ENCODE measurements at regions not wholly inside any gene's neighbourhood (a gene's known extent, or its start where the extent isn't known, plus 50 kb on each side); places are given as distances from the start of the nearest gene placed in this dataset.

DNA sequence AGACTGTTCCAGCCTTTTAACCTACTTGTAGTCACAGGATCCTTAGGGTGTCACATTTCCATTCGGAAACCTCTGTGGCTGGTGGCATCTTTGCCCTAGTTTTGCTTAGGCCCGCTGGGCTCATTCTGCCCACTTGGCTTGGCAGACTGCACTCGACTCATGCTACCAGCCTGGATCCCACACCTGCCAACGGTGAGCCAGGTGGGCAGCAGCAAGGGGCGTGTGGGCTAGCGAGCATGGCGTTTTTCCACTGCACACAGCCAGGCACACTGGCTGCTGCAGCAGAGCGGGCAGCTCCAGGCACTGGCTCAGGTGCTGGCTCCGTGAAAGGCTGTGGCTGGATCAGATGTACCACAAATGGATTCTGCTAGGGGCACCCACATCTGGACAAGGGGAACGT, 838.2 kb downstream of the SLITRK6 start:
- ATAC-seq (no peak), DNase-seq (ENCODE audit: low spot score in 2 of 2) (no peak)
- H3K4me3 Mint-ChIP-seq: no peak overlapping the region
- H3K9me3 Mint-ChIP-seq: peaks cover 4% of the 10 kb centered on the region
- H3K27ac Mint-ChIP-seq: no peak overlapping the region
- no peaks in the 10 kb centered on the region for H3K36me3 Mint-ChIP-seq
- H3K4me1 Mint-ChIP-seq: no peaks in the 10 kb centered on the region

DNA sequence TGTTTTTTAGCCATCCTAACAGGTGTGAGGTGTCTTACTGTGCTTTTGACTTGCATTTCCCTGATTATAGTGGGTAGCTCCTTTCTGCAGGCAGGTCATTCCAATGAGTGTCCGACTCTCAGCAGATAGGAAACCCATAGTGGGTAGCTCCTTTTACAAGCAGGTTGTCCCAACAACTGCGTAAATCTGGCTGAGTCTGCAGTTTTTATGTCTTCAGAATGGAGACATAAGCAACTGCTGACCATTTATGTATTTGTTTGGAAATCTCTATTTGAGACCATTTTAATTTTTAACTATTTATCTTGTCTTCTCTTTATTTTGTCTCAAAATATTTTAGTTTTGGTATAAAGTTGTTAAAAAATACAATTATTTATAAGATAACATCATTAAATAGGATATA, 839.4 kb downstream of the SLITRK6 start:
- Mint-ChIP-seq H3K36me3 (no peaks in the 10 kb centered on the region), H3K27ac (no peak overlapping the region), H3K9me3 (peaks cover 4% of the 10 kb centered on the region), H3K4me1 (no peaks in the 10 kb centered on the region), H3K4me3 (no peak overlapping the region)
- DNase-seq (ENCODE audit: low spot score in 2 of 2): no peak
- no peak for ATAC-seq

DNA sequence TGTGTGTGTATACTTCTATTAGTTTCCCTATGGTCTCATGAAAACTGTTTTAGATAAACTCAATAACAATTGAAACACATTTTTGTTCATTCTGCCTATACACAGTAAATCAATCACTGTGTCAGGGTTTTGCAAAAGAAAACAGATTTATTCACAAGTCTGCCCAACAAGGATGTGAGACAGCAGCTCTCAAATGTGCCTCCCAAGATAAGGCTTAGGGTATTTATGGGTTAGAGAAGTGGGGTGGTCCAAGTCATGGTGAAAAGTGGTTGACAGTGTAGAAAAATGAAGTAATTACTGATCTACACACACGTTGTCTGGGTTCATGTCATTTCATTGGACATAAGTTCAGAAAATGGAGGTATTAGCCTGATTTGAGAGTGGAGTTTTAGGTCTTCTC, 844.6 kb downstream of the SLITRK6 start:
- no peak for DNase-seq (ENCODE audit: low spot score in 2 of 2)
- H3K36me3 Mint-ChIP-seq: no peaks in the 10 kb centered on the region
- no peak overlapping the region for H3K27ac Mint-ChIP-seq
- H3K4me3 Mint-ChIP-seq: no peak overlapping the region
- no peak for ATAC-seq
- H3K4me1 Mint-ChIP-seq: no peaks in the 10 kb centered on the region
- H3K9me3 Mint-ChIP-seq: peaks cover 3% of the 10 kb centered on the region

DNA sequence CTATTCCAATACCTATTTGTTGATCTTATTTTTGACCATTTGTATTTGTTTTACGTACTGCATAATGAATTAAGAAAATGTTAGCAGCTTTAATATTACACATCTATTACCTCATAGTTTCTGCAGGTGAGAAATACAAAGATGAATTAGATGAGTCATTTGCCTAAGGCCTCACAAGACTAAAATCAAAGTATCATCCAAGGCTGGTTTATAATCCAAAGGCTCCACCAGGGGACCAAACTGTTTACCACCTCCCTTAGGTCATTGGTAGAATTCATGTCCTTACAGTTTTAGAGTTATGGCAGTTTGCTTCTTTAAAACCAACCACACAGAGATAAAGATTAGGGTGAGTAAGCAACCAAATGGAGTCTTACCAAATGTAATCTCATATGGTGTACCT, 848.1 kb downstream of the SLITRK6 start:
- H3K4me1 Mint-ChIP-seq: no peaks in the 10 kb centered on the region
- H3K27ac Mint-ChIP-seq: no peak overlapping the region
- ATAC-seq (no peak), DNase-seq (ENCODE audit: low spot score in 2 of 2) (no peak)
- H3K4me3 Mint-ChIP-seq: no peak overlapping the region
- H3K36me3 Mint-ChIP-seq: no peaks in the 10 kb centered on the region
- H3K9me3 Mint-ChIP-seq: peaks cover 11% of the 10 kb centered on the region

DNA sequence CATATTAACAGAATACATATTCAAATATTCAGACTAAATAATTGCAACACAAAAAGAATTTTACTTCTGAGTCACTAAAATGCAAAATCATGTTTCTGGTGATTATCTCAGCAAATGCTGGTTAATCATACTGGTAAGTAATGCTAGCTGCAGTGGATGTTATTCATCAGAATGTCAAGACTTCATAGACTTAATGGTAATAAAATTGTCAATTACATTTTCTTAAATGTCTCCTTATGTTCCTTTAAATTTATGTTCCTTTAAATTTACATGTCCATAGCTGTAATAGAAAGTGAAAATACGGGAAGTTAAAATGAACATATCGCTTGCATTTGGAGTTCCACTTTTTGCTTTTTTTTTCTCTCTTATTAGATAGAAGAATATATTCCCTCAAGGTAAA, 853.0 kb downstream of the SLITRK6 start:
- Mint-ChIP-seq H3K4me3 (no peak overlapping the region), H3K36me3 (no peaks in the 10 kb centered on the region), H3K27ac (no peak overlapping the region), H3K9me3 (peaks cover 11% of the 10 kb centered on the region), H3K4me1 (no peaks in the 10 kb centered on the region)
- ATAC-seq (no peak), DNase-seq (ENCODE audit: low spot score in 2 of 2) (no peak)

DNA sequence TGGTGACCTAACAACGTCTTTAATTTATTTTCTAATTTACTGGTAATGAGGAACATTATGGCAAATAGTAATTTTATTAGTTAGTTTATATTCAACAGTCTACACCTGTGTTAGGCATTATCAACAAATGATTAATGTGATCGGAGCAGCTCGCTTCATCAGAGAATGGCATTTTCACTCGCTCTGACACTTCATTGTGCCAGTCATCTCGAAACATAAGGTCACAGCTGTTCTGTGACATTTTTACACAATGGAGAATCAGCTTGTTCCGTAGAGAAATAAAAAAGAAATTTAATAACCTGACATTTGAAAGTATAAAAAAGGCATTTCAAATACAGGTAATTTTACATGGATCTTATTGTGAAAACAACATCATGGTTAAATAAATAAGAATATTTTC, 858.4 kb downstream of the SLITRK6 start:
- no peak overlapping the region for H3K27ac Mint-ChIP-seq
- no peaks in the 10 kb centered on the region for H3K9me3 Mint-ChIP-seq
- no peaks in the 10 kb centered on the region for H3K4me1 Mint-ChIP-seq
- no peaks in the 10 kb centered on the region for H3K36me3 Mint-ChIP-seq
- no peak overlapping the region for H3K4me3 Mint-ChIP-seq
- no peak for ATAC-seq
- DNase-seq (ENCODE audit: low spot score in 2 of 2): no peak

DNA sequence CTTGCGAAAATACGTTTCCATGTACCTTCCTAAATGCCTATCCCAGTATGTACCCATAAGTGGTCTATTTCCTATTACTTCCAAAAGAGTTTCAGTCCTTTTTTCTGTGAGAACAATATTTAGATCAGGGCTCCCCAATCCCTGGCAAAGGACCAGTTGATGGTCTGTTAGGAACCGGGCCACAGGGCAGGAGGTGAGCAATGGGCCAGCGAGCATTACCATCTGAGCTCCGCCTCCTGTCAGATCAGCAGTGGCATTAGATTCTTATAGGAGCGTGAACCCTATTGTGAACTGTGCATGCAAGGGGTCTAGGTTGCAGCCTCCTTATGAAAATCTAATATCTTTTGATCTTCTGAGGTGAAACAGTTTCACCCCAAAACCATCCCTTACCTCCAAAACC, 859.1 kb downstream of the SLITRK6 start:
- H3K4me3 Mint-ChIP-seq: no peak overlapping the region
- H3K36me3 Mint-ChIP-seq: no peaks in the 10 kb centered on the region
- H3K4me1 Mint-ChIP-seq: no peaks in the 10 kb centered on the region
- no peaks in the 10 kb centered on the region for H3K9me3 Mint-ChIP-seq
- ATAC-seq: no peak
- DNase-seq (ENCODE audit: low spot score in 2 of 2): no peak
- H3K27ac Mint-ChIP-seq: no peak overlapping the region

- no peak overlapping the region for H3K4me3 Mint-ChIP-seq
- DNase-seq (ENCODE audit: low spot score in 2 of 2): no peak
Measured at GRCh38 chr13:84934911-84935310, 864.3 kb downstream of the SLITRK6 start.

DNA sequence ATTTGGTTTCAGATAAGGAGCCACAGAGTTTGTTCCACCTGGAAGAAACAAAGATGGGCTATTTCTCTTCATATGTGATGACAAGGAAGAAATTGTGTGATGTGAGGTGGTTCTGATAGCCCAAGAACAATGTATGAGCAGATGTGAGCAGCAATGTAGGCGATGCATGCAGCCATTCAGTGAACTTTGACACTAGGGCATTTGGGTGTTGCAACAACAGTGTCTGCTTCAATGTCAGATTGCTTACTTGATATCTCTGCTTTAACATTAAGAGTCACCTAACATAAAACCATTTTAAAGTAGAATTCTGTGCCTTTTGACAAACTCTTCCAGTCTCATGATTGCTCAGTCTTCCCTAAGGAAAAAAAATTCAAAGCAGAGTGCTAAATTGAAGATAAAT, 865.4 kb downstream of the SLITRK6 start:
- Mint-ChIP-seq H3K9me3 (no peaks in the 10 kb centered on the region), H3K4me3 (no peak overlapping the region), H3K4me1 (no peaks in the 10 kb centered on the region), H3K36me3 (no peaks in the 10 kb centered on the region), H3K27ac (no peak overlapping the region)
- no peak for ATAC-seq
- DNase-seq (ENCODE audit: low spot score in 2 of 2): no peak

More at GRCh38 chr13:84934911-84935310, 864.3 kb downstream of the SLITRK6 start:
- Mint-ChIP-seq H3K27ac (no peak overlapping the region), H3K36me3 (no peaks in the 10 kb centered on the region), H3K9me3 (no peaks in the 10 kb centered on the region), H3K4me1 (no peaks in the 10 kb centered on the region)
- ATAC-seq: no peak

- Mint-ChIP-seq H3K4me3 (no peak overlapping the region), H3K27ac (no peak overlapping the region), H3K9me3 (no peaks in the 10 kb centered on the region), H3K36me3 (no peaks in the 10 kb centered on the region), H3K4me1 (no peaks in the 10 kb centered on the region)
- DNase-seq (ENCODE audit: low spot score in 2 of 2) (no peak), ATAC-seq (no peak)
Measured at GRCh38 chr13:84931264-84931663, 868.0 kb downstream of the SLITRK6 start.

DNA sequence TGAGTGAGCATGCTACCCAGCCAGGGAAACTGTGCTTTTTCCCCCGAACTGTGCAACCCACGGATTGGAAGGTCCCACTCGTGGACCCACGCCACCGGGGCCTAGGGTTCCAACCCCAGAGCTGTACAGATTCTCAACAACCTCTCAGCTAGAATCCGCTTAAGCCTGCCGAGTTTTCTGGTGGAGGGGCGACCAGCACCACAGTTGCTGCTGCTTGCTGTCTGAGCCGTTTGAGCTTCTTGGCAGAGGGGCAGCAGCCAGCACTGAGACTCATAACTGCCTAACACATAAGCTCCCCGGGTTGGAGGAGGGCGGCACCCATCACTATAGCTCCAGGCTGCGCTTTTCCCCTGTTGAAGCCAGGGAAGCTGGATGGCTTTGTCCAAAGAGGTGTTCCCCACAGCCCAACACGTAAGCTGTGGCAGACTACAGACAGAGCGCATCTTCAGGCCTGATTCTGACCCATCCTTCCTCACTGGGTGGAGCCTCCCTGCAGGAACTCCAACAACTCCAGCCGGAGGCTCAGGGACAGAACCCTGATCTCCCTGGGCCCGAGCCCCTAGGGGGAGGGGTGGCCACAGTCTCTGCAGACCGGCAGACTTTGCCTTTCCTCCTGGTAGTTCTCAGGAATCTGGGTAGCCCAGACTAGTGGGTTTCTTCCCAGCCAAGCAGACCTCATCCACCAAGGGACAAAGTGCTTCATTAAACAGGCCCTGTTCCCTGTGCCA, 871.6 kb downstream of the SLITRK6 start:
- Mint-ChIP-seq H3K4me3 (no peak overlapping the region), H3K27ac (no peak overlapping the region), H3K4me1 (no peaks in the 10 kb centered on the region), H3K36me3 (no peaks in the 10 kb centered on the region), H3K9me3 (no peaks in the 10 kb centered on the region)
- DNase-seq (ENCODE audit: low spot score in 2 of 2): no peak
- no peak for ATAC-seq

GRCh38 chr13:84925443-84925842, 873.8 kb downstream of the SLITRK6 start:
- H3K4me1 Mint-ChIP-seq: no peaks in the 10 kb centered on the region
- H3K27ac Mint-ChIP-seq: no peak overlapping the region
- H3K36me3 Mint-ChIP-seq: no peaks in the 10 kb centered on the region
- DNase-seq (ENCODE audit: low spot score in 2 of 2): no peak
- no peaks in the 10 kb centered on the region for H3K9me3 Mint-ChIP-seq
- no peak for ATAC-seq
- H3K4me3 Mint-ChIP-seq: no peak overlapping the region

- H3K4me1 Mint-ChIP-seq: no peaks in the 10 kb centered on the region
- H3K9me3 Mint-ChIP-seq: no peaks in the 10 kb centered on the region
- no peaks in the 10 kb centered on the region for H3K36me3 Mint-ChIP-seq
- H3K27ac Mint-ChIP-seq: no peak overlapping the region
- H3K4me3 Mint-ChIP-seq: no peak overlapping the region
- no peak for ATAC-seq
- no peak for DNase-seq (ENCODE audit: low spot score in 2 of 2)
Measured at GRCh38 chr13:84923831-84924230, 875.4 kb downstream of the SLITRK6 start.

GRCh38 chr13:84917252-84917878, 881.9 kb downstream of the SLITRK6 start:
- ATAC-seq: no peak
- Mint-ChIP-seq H3K4me3 (no peak overlapping the region), H3K27ac (no peak overlapping the region), H3K36me3 (no peaks in the 10 kb centered on the region), H3K9me3 (no peaks in the 10 kb centered on the region), H3K4me1 (no peaks in the 10 kb centered on the region)
- no peak for DNase-seq (ENCODE audit: low spot score in 2 of 2)

DNA sequence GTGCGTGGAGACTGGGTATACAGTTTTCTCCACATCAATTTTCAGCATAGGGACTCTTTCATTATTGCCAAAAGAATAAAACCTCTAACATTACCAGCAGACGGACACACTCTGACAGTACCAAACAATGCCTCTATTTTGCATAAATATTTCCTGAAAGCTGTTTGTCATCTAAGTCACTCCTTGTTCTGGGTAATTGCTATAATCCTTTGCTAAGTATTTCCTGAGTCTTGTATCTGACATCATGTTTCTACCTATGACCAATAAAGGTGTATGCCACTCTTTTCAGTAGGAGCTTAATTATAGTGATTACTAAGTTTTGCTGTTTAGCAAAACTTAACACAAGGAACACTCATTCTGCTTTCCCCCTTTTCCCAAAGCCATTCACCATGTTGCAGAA, 886.5 kb downstream of the SLITRK6 start:
- DNase-seq (ENCODE audit: low spot score in 2 of 2) (no peak), ATAC-seq (no peak)
- Mint-ChIP-seq H3K4me3 (no peak overlapping the region), H3K4me1 (no peaks in the 10 kb centered on the region), H3K27ac (no peak overlapping the region), H3K36me3 (no peaks in the 10 kb centered on the region), H3K9me3 (no peaks in the 10 kb centered on the region)

DNA sequence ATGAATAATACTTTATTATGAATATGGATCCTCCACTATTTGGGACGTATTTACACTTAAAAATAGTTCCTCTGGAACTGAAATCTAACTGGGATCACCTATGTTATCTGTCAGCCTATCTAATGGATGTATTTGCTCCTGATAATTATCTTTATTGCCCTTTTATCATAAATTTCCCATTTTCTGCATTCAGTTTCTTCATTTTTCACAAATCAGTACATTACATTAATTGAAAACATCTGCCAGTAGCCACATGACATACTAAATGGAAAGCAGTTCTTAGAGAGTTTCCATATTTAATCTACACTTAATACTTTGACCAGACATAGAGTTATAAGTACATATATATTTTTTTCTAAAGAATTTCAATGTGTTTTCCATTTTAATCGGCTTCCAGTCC, 888.8 kb downstream of the SLITRK6 start:
- H3K36me3 Mint-ChIP-seq: no peaks in the 10 kb centered on the region
- H3K4me1 Mint-ChIP-seq: no peaks in the 10 kb centered on the region
- H3K4me3 Mint-ChIP-seq: no peak overlapping the region
- DNase-seq (ENCODE audit: low spot score in 2 of 2) (no peak), ATAC-seq (no peak)
- no peak overlapping the region for H3K27ac Mint-ChIP-seq
- H3K9me3 Mint-ChIP-seq: no peaks in the 10 kb centered on the region
